GM21737 (cell line): ENCODE measurements at regions not wholly inside any gene's neighbourhood (a gene's known extent, or its start where the extent isn't known, plus 50 kb on each side); places are given as distances from the start of the nearest gene placed in this dataset.

Source experiments
- ATAC-seq: cut with Tn5 transposase; IDR thresholded peaks from one replicate; pipeline ENCODE4 v1.9.1; 2021; ENCODE audit warnings: mild to moderate bottlenecking, moderate library complexity; ENCODE audit not compliant: unreplicated experiment

- ATAC-seq: no peak
Observed at GRCh38 chr6:56349194-56349593, 101.8 kb upstream of the COL21A1 start.

- no peak for ATAC-seq
Observed at GRCh38 chr6:56348578-56348977, 101.2 kb upstream of the COL21A1 start.

GRCh38 chr6:56347526-56347925 lies 100.1 kb upstream of the COL21A1 start:
- no peak for ATAC-seq

GRCh38 chr6:56346958-56347357 lies 99.6 kb upstream of the COL21A1 start:
- ATAC-seq: no peak

DNA sequence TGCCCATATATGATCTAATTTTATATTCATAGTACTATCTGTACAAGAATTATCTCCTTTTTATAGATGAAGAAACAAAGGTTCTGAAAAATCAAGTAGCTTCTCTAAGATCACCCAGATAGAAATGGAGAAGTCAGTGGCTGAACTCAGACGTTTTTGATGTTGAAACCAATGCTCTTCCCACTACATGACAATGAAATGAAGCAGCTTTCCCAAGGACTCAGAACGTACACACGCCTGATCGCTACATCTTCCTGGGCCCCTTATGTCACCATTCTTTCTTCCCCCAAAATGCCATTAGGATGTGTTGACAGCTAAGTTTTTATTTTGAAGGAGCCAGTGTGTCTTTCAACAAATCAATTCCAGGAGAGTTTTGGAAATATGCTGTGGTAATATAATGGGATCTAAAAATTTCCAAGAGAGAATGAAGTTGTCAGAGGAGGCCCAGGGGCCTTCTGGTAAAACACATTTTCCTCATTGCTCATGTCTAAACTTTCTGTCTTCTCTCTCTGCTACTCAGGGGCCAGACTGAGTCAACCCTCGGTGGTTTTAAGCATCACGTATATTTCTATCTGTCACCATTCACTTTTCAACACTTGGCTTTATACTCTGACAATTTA lies 98.1 kb upstream of the COL21A1 start:
- ATAC-seq: no peak

GRCh38 chr6:56343295-56343694 lies 95.9 kb upstream of the COL21A1 start:
- ATAC-seq: no peak

GRCh38 chr6:56339524-56339923 lies 92.1 kb upstream of the COL21A1 start:
- no peak for ATAC-seq

GRCh38 chr6:56335726-56336125 lies 88.3 kb upstream of the COL21A1 start:
- no peak for ATAC-seq

DNA sequence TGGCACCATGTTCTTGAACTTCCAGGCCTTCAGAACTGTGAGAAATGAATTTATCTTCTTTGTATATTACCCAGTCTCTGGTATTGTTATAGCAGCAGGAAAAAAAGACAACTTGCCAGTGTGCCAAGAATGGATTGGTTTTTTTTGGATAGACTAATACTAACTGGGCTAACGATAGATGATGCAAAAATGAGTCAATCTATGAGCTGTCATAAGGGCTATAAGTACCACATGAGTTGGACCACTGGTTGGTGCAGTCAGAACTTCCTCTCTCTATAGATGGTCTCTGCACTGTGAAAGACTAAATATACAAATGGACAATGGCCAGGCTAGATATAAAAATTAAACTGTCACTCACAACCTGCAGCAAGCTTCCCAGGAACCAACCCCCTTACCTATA lies 87.6 kb upstream of the COL21A1 start:
- no peak for ATAC-seq

GRCh38 chr6:56329271-56330050 lies 82.1 kb upstream of the COL21A1 start:
- no peak for ATAC-seq

GRCh38 chr6:56328728-56329090 lies 81.3 kb upstream of the COL21A1 start:
- ATAC-seq: no peak

DNA sequence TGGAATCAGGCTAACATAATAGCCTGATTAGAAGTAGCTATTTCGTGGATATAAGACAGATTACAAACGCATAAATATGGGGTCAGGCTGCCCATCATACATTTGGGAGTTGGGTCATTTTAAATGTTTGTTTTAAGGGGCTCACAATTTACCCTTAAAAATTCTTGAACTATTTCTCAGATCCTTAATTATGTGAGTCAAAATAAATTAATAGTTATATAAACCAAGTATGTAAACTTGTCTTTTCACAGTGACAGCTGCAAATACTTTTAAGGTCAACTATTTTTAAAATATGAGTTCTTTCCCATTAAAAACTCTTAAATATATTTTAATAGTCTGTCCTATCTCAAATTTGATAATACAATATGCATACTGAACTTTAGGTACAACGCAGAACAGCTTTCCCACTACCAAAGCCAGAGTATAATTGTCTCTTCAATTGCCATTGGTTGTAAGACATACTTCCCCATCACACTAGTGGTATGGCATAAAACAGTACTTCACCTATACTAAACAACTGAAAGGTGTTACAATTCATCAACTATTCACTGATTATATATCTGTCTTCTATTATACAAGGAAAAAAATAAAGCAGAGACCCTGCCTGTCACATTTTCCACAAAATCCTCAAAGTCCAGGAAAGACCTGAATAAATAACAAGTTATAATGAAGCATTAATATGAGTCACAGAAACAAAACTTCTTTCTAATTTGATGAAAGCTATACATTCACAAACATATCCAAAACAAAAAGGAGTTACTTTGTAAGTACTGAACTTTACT lies 80.8 kb upstream of the COL21A1 start:
- no peak for ATAC-seq

GRCh38 chr6:56324396-56324795 lies 77.0 kb upstream of the COL21A1 start:
- no peak for ATAC-seq

DNA sequence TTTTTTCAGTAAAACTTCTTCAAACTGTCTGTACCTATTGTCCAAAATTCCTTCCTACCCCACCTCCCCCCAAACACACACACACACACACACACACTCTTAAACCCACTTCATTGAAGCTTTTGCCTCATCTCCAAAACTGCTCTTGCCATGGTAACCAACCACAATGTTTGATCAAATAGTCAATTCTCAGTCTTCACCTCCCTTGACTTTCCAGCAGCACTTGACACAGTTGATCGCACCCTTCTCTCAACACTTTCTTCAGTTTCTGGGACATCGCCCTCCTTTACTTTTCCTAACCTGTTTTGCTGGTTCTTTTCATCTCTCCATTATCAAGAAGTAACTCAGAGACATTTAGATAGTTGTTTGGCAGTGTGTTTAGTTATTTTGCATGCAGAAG lies 71.5 kb upstream of the COL21A1 start:
- ATAC-seq: no peak

GRCh38 chr6:56314683-56315523 lies 67.5 kb upstream of the COL21A1 start:
- no peak for ATAC-seq

DNA sequence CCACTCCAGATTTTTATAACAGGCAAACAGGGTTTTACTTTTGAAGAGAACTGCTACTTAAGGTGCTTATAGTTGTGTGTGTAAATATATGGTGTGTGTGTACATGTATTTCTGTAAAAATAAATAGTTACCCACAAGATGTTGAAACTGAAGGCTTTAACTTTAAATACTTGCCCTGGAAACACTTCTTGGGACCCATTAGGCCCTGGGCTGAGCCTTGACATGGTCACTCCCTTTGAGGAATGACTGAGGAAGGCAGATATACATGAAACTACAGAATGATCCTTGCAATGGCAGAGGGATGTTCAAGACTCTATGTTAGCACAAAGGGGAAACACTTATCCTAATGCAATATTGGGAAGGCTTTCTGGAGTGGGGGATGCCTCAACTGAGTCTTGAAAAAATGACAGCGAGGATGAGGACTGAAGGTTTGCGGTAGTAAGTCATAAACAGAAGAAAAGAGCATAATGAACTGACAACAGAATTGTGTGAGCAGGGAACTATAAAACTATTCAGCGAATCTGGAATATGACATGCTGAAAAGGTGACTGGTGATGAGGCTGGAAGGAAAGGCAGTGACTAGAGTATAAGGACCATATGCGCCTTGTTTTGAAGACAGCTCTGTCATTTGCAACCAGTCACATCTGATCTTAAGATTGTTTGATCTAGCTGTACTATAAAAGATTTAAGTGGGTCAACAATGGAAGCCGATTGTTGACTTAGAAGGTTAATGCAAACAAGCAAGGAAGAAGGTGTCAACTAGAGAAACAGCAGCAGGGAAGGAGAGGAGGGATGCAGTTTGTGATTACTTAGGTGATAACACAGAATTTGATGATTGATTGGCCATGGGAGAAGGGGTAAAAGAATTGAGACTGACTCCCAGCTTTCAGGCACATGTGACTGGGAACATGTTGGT lies 64.4 kb upstream of the COL21A1 start:
- no peak for ATAC-seq

DNA sequence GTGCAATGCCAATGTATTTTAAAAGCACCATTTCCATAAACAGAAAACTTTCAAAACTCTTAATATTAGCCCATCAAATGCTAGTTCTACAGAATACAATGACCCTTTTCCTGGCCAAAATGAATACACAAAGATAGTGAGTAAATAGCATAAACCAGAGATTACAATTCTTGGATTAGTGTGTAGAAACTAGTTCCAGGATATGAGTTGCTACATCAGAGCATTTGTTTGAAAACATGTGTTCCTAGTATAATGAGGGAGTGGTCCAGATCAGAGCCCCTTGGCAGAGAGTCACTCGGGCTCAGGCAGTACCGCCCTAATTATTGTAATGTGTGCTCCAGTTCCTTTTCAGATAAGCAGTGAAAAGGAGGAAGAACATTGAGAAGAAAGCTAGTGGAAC lies 63.7 kb upstream of the COL21A1 start:
- no peak for ATAC-seq

DNA sequence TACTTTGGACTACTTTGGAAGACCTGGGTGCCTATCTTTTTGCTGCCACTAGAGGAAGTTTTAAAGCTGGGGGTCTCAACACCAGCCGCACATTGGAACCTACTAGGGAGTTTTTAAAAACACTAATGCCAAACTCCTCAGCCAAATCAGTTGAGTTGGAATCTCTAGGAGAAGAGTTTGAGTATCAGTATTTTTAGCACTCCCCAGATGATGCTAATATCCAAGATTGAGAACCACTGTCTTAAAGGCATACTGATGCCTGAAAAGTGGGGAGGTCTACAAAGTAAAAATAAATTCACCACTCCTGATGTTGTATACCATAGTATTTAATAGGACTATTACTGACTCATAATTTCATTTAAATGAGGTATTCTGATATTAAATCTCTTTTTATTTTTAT lies 62.9 kb upstream of the COL21A1 start:
- ATAC-seq: no peak

DNA sequence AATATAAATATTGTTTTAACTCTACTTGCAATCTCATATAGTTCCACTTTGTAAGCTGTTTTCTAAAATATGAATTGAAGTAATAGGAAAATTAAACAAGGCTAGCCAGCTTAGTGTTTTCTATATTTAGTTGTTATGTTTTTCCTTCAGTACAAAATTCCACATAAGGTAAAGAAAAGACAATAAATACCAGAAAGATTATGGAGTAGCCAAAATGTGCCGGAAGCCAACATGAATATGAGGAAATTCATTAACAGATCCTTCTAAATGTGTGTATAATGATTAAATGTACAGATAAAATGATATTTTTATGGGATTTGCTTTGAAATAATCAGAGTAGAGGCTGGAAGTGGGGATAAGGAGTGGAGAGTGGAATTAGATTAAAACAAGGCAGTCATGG lies 52.5 kb upstream of the COL21A1 start:
- ATAC-seq: no peak
